ENCODE measurements at regions not wholly inside any gene's neighbourhood (a gene's known extent, or its start where the extent isn't known, plus 50 kb on each side); places are given as distances from the start of the nearest gene placed in this dataset.

GRCh38 chr16:66292241-66292935 lies 74.1 kb upstream of the CDH5 start:
- no peak overlapping the region for H2AFZ ChIP-seq (ENCODE audit: low read depth, low read length)
- H3K36me3 ChIP-seq (ENCODE audit: insufficient read depth, low read length): no peaks in the 10 kb centered on the region
- no peaks in the 10 kb centered on the region for H3K9me3 ChIP-seq (ENCODE audit: insufficient read depth, low read depth, low read length)
- Mint-ChIP-seq H3K27ac (ENCODE audit: unreplicated experiment) (no peak overlapping the region), H3K4me3 (ENCODE audit: unreplicated experiment) (no peak overlapping the region), H3K4me1 (ENCODE audit: low read depth, unreplicated experiment) (no peaks in the 10 kb centered on the region), H3K27me3 (ENCODE audit: low read depth, unreplicated experiment) (peaks cover 36% of the 10 kb centered on the region), H3K9me3 (ENCODE audit: unreplicated experiment) (no peaks in the 10 kb centered on the region), H3K36me3 (ENCODE audit: low read depth, unreplicated experiment) (no peaks in the 10 kb centered on the region)
- no peak for TF ChIP-seq EZH2 (IDR thresholded peaks at IDR 0.05; ENCODE audit: insufficient read depth, low read length)
- no peak for TF ChIP-seq CTCF (IDR thresholded peaks at IDR 0.05; ENCODE audit: insufficient read depth, low read depth, low read length)
- no peak overlapping the region for H3K4me2 ChIP-seq (ENCODE audit: low read length)
- no peak overlapping the region for H3K9ac ChIP-seq (ENCODE audit: low read length)
- no peak for DNase-seq (ENCODE audit: low read depth)
- no peak overlapping the region for H3K4me3 ChIP-seq (ENCODE audit: insufficient read depth, low read depth, low read length)
- no peaks in the 10 kb centered on the region for H3K4me1 ChIP-seq (ENCODE audit: insufficient read depth, low read length)
- H4K20me1 ChIP-seq (ENCODE audit: insufficient read depth, low read length): no peaks in the 10 kb centered on the region
- no peak overlapping the region for H3K27ac ChIP-seq (ENCODE audit: low read depth, low read length)
- peaks cover 30% of the 10 kb centered on the region for H3K27me3 ChIP-seq (ENCODE audit: insufficient read depth, low read length)
- FAIRE-seq: no peak
- no peaks in the 10 kb centered on the region for H3K79me2 ChIP-seq (ENCODE audit: insufficient read depth, low read length)

GRCh38 chr16:66291833-66292232 lies 74.7 kb upstream of the CDH5 start:
- Histone ChIP-seq H3K36me3 (ENCODE audit: insufficient read depth, low read length) (no peaks in the 10 kb centered on the region), H3K79me2 (ENCODE audit: insufficient read depth, low read length) (no peaks in the 10 kb centered on the region), H3K4me1 (ENCODE audit: insufficient read depth, low read length) (no peaks in the 10 kb centered on the region), H3K27ac (ENCODE audit: low read depth, low read length) (no peak overlapping the region), H3K4me3 (ENCODE audit: insufficient read depth, low read depth, low read length) (no peak overlapping the region), H3K9ac (ENCODE audit: low read length) (no peak overlapping the region), H3K27me3 (ENCODE audit: insufficient read depth, low read length) (peaks cover 30% of the 10 kb centered on the region), H2AFZ (ENCODE audit: low read depth, low read length) (no peak overlapping the region), H3K4me2 (ENCODE audit: low read length) (no peak overlapping the region), H3K9me3 (ENCODE audit: insufficient read depth, low read depth, low read length) (no peaks in the 10 kb centered on the region), H4K20me1 (ENCODE audit: insufficient read depth, low read length) (no peaks in the 10 kb centered on the region)
- Mint-ChIP-seq H3K27ac (ENCODE audit: unreplicated experiment) (no peak overlapping the region), H3K4me3 (ENCODE audit: unreplicated experiment) (no peak overlapping the region), H3K36me3 (ENCODE audit: low read depth, unreplicated experiment) (no peaks in the 10 kb centered on the region), H3K4me1 (ENCODE audit: low read depth, unreplicated experiment) (no peaks in the 10 kb centered on the region), H3K27me3 (ENCODE audit: low read depth, unreplicated experiment) (peaks cover 37% of the 10 kb centered on the region), H3K9me3 (ENCODE audit: unreplicated experiment) (no peaks in the 10 kb centered on the region)
- no peak for FAIRE-seq
- no peak for DNase-seq (ENCODE audit: low read depth)
- no peak for TF ChIP-seq EZH2 (IDR thresholded peaks at IDR 0.05; ENCODE audit: insufficient read depth, low read length)

- Mint-ChIP-seq H3K9me3 (ENCODE audit: unreplicated experiment) (no peaks in the 10 kb centered on the region), H3K27me3 (ENCODE audit: low read depth, unreplicated experiment) (peaks cover 39% of the 10 kb centered on the region), H3K36me3 (ENCODE audit: low read depth, unreplicated experiment) (no peaks in the 10 kb centered on the region), H3K4me1 (ENCODE audit: low read depth, unreplicated experiment) (no peaks in the 10 kb centered on the region), H3K27ac (ENCODE audit: unreplicated experiment) (no peak overlapping the region), H3K4me3 (ENCODE audit: unreplicated experiment) (no peak overlapping the region)
- peaks cover 30% of the 10 kb centered on the region for H3K27me3 ChIP-seq (ENCODE audit: insufficient read depth, low read length)
- no peak overlapping the region for H3K4me2 ChIP-seq (ENCODE audit: low read length)
- H4K20me1 ChIP-seq (ENCODE audit: insufficient read depth, low read length): no peaks in the 10 kb centered on the region
- no peak overlapping the region for H3K9ac ChIP-seq (ENCODE audit: low read length)
- no peaks in the 10 kb centered on the region for H3K36me3 ChIP-seq (ENCODE audit: insufficient read depth, low read length)
- no peak for TF ChIP-seq CTCF (IDR thresholded peaks at IDR 0.05; ENCODE audit: insufficient read depth, low read depth, low read length)
- no peak for TF ChIP-seq EZH2 (IDR thresholded peaks at IDR 0.05; ENCODE audit: insufficient read depth, low read length)
- DNase-seq (ENCODE audit: low read depth) (no peak), FAIRE-seq (no peak)
- H3K79me2 ChIP-seq (ENCODE audit: insufficient read depth, low read length): no peaks in the 10 kb centered on the region
- H3K4me3 ChIP-seq (ENCODE audit: insufficient read depth, low read depth, low read length): no peak overlapping the region
- H3K27ac ChIP-seq (ENCODE audit: low read depth, low read length): no peak overlapping the region
- H2AFZ ChIP-seq (ENCODE audit: low read depth, low read length): no peak overlapping the region
- no peaks in the 10 kb centered on the region for H3K4me1 ChIP-seq (ENCODE audit: insufficient read depth, low read length)
- H3K9me3 ChIP-seq (ENCODE audit: insufficient read depth, low read depth, low read length): no peaks in the 10 kb centered on the region
Observed at GRCh38 chr16:66290431-66290830, 76.1 kb upstream of the CDH5 start.
